ENCODE measurements at regions not wholly inside any gene's neighbourhood (a gene's known extent, or its start where the extent isn't known, plus 50 kb on each side); places are given as distances from the start of the nearest gene placed in this dataset.

DNA sequence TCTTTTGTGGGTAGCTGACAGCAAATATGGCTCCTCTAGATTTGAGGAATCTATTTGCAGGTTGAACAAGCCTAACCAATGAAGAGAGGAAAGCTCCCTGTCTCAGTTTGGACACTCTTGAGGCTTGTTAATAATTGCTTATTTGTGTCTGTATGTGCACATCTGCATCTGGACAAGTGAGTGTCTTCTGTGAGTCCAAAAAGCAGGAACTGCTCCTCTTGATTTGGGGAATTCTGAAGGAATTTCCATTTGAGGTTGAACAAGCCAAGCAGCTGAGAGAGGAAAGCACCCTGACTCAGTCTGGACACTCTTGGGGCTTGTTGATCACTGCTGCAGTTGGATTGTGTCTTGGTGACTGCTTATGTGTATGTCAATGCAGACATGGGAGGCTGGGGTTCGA is 211.6 kb downstream of the DTWD2 start:
- CTCF ChIA-PET, result interaction anchor here (2.5 kb wide), 1 partner anchor 15 kb away, joined by 7 read pairs; no protein-coding TSS in a partner anchor
- BruUV-seq (replicated peaks), result no TSS peak

More for the DNA sequence above, 211.6 kb downstream of the DTWD2 start:
- H3K9me3 ChIP-seq (replicated peaks; ENCODE audit: control insufficient read depth, insufficient read depth, low read length), result no peaks in the 10 kb centered on the region
- dilution Hi-C loops (cut with MboI; ENCODE audit: extremely low pct_ligation_motif_present, low sequenced_read_pairs) (no loop called here), intact Hi-C loops (cut with micrococcal nuclease) (no loop called here)
- H3K4me2 ChIP-seq (ENCODE audit: insufficient read depth, low read length), result no peak overlapping the region
- no peak overlapping the region for H3K27ac ChIP-seq (ENCODE audit: insufficient read depth, low read depth, low read length)
- no peaks in the 10 kb centered on the region for H3K79me2 ChIP-seq (ENCODE audit: control insufficient read depth, insufficient read depth, low read length)
- H4K20me1 ChIP-seq (replicated peaks; ENCODE audit: control insufficient read depth, extremely low read depth, insufficient read depth, low read length), result no peaks in the 10 kb centered on the region
- H3K9me1 ChIP-seq (replicated peaks; ENCODE audit: control insufficient read depth, extremely low read depth, insufficient read depth, low read length), result no peaks in the 10 kb centered on the region
- FAIRE-seq, result no peak
- H3K9ac ChIP-seq (replicated peaks; ENCODE audit: extremely low read depth, insufficient read depth, low read length), result no peak overlapping the region
- no peak overlapping the region for H2AFZ ChIP-seq (ENCODE audit: low read depth, low read length)
- H3K36me3 ChIP-seq (ENCODE audit: control insufficient read depth in 2 of 2, extremely low read depth in 1 of 2, insufficient read depth in 2 of 2, low read length in 2 of 2), result no peaks in the 10 kb centered on the region
- DNase-seq (ENCODE audit: low read depth, low spot score), result no peak
- POLR2A ChIA-PET, result no interaction called here
- no peak overlapping the region for H3K4me3 ChIP-seq (replicated peaks in 1 of 3; ENCODE audit: insufficient read depth in 1 of 3, low read depth in 1 of 3, low read length in 3 of 3)
- H3K4me1 ChIP-seq (ENCODE audit: control insufficient read depth, extremely low read depth, insufficient read depth, low read length), result no peaks in the 10 kb centered on the region
- no peak for TF ChIP-seq EZH2 (IDR thresholded peaks at IDR 0.05; ENCODE audit: borderline replicate concordance, low read depth, low read length, severe bottlenecking)
- no peak for TF ChIP-seq POLR2A (IDR thresholded peaks at IDR 0.05; ENCODE audit: low read depth, low read length)
- TF ChIP-seq GATA2 (IDR thresholded peaks at IDR 0.05; ENCODE audit: insufficient read depth, insufficient read length, low read depth, low read length), result no peak
- no peak for TF ChIP-seq FOS (IDR thresholded peaks at IDR 0.05; ENCODE audit: borderline replicate concordance, insufficient read depth, low read length)
- TF ChIP-seq, protein P1, sequence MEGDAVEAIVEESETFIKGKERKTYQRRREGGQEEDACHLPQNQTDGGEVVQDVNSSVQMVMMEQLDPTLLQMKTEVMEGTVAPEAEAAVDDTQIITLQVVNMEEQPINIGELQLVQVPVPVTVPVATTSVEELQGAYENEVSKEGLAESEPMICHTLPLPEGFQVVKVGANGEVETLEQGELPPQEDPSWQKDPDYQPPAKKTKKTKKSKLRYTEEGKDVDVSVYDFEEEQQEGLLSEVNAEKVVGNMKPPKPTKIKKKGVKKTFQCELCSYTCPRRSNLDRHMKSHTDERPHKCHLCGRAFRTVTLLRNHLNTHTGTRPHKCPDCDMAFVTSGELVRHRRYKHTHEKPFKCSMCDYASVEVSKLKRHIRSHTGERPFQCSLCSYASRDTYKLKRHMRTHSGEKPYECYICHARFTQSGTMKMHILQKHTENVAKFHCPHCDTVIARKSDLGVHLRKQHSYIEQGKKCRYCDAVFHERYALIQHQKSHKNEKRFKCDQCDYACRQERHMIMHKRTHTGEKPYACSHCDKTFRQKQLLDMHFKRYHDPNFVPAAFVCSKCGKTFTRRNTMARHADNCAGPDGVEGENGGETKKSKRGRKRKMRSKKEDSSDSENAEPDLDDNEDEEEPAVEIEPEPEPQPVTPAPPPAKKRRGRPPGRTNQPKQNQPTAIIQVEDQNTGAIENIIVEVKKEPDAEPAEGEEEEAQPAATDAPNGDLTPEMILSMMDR (IDR thresholded peaks at IDR 0.05; ENCODE audit: extremely low read depth in 1 of 2, insufficient read depth in 1 of 2, low read depth in 1 of 2, low read length in 2 of 2), result no peak
- TF ChIP-seq JUN (IDR thresholded peaks at IDR 0.05; ENCODE audit: borderline replicate concordance, insufficient read depth, insufficient read length, low read depth), result no peak
- no peak for TF ChIP-seq POLR2AphosphoS5 (IDR thresholded peaks at IDR 0.05; ENCODE audit: insufficient read depth, low read depth, low read length)
- TF ChIP-seq, protein P2, sequence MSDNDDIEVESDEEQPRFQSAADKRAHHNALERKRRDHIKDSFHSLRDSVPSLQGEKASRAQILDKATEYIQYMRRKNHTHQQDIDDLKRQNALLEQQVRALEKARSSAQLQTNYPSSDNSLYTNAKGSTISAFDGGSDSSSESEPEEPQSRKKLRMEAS (IDR thresholded peaks at IDR 0.05; ENCODE audit: insufficient read depth, insufficient read length), result no peak
- no peaks in the 10 kb centered on the region for H3K27me3 ChIP-seq (ENCODE audit: control insufficient read depth in 2 of 2, insufficient read depth in 2 of 2, low read length in 2 of 2)
